HK-2 (cell line): ENCODE measurements at regions not wholly inside any gene's neighbourhood (a gene's known extent, or its start where the extent isn't known, plus 50 kb on each side); places are given as distances from the start of the nearest gene placed in this dataset.
"Not testable (repeated sequence)": the region's sequence is repeated elsewhere in the genome, so short reads cannot be mapped to it uniquely, and the experiment has no call there.

ENCODE experiments used
- DNase-seq: peaks from one replicate; pipeline ENCODE4 v3.0.0-alpha.2; 2018; ENCODE audit not compliant: unreplicated experiment

- DNase-seq, result no peak
Observed at GRCh38 chr10:81444242-81444929, 430.6 kb upstream of the NRG3 start.

- DNase-seq, result no peak
Observed at GRCh38 chr10:81450651-81451050, 424.3 kb upstream of the NRG3 start.

GRCh38 chr10:81472927-81473470 lies 402.0 kb upstream of the NRG3 start:
- no peak for DNase-seq

DNA sequence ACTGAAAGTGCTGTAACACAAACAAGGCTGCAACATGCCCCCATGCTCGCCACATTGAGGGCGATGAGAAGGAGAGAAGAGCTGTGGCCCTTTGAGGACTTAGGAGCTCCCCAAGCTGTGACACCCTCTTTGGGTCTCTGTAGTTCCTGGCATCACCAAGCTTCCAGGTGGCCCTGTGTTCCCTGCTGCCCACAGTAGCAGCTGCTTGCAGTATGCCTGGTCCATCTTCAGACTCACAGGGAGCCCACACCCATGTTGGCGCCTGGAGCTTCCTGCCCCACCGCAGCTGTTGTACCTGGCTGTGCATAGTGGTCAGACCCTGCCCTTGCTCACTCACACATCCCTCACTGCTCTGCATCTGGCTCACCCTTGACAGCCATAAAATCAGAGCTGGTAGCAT lies 401.2 kb upstream of the NRG3 start:
- no peak for DNase-seq

DNA sequence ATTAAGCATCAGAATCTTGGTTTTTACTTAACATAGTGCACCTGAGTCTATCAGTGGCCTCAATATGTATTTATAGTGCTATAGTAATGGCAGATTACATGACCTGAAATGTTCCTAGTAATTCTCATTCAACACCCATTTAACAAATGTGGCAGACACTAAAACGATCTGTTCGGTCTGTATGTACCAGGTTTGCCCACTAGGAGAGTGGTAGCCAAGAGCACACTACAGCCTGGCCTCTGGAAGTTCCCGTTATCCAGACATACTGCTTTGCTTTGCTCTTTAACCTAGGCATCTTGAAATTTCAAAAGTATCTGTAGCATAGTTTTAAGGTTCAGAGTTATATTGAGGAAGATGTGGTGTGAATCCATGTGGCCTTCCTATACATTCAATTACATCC lies 395.7 kb upstream of the NRG3 start:
- DNase-seq, result no peak

- DNase-seq, result no peak
Observed at GRCh38 chr10:81496626-81497025, 378.4 kb upstream of the NRG3 start.

GRCh38 chr10:81498011-81498551 lies 376.9 kb upstream of the NRG3 start:
- no peak for DNase-seq

GRCh38 chr10:81502677-81503359 lies 372.2 kb upstream of the NRG3 start:
- DNase-seq, result no peak

- not testable (repeated sequence) for DNase-seq
Observed at GRCh38 chr10:81505777-81506176, 369.2 kb upstream of the NRG3 start.

DNA sequence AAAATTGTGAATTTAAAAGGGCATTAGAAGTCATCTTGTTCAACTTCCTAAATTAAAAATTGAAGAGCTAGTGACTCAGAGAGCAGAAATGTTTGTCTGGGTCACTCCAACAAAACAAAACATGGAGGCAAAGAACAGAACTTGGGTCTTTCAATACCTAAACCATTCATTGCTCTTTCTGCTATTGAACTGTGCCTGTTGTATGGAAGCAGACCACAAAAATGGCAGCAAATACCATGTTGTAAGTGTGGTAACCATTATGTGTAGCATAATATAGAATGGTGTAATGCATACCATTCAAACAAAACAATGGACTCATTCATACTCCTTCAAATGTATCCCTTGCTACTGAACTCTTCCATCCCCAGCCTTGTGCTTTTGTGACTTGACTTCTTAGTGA lies 360.2 kb upstream of the NRG3 start:
- no peak for DNase-seq

DNA sequence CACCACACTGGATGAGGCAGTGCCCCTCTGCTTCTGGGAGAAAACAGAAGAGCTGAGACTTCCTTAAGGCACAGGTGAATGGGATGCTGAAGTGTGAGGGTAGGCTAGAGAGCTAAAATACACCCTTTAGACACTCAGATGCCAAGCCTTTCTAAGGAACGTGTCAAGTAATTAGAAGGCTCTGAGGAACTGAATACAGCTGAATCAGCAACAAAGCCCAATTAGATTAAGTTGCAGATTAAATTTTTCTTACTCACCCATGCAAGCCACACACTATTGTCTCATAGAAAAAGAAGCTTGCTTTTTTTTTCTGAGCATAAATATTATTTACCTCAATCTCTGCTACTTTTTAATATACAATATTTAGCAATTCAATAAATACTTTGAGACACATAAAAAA lies 354.3 kb upstream of the NRG3 start:
- DNase-seq, result no peak

GRCh38 chr10:81524467-81524866 lies 350.5 kb upstream of the NRG3 start:
- no peak for DNase-seq

DNA sequence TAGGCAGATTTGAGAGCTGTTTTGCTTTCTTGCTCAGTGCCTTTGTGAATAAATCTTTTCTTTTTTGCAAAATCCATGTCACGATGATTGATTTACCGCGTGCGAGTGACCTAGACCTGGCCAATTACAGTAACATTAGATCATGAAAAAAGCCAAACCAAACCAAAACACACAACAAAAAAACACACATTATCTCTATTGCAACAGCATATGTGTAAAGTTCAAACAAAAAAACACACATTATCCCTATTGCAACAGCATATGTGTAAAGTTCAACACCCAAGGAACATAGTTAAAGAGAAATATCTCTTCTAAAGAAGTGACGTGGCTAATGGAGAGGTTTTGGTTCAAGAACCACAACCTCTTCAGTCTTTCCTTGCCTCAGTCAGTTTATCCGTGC lies 342.6 kb upstream of the NRG3 start:
- DNase-seq, result no peak

GRCh38 chr10:81534991-81535390 lies 340.0 kb upstream of the NRG3 start:
- DNase-seq, result no peak

- DNase-seq, result no peak
Observed at GRCh38 chr10:81541517-81541916, 333.5 kb upstream of the NRG3 start.

DNA sequence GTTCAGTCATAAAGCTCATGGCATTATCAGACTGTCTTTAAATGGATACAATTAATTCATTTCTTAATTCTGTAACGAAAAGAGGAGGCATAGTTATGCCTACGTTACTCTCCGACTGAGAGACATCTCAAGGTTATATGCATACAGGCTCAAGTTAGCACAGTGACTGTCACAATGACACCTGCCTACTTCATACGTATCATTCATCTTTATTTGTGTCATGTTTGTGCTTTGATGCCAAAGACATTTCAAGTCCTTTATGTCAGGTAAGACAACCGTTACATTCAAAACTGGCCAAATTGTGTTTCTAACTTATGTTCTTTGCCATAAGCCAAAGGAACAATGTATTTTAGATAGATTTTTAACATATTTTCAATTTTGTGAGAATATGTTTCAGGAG lies 328.8 kb upstream of the NRG3 start:
- no peak for DNase-seq

DNA sequence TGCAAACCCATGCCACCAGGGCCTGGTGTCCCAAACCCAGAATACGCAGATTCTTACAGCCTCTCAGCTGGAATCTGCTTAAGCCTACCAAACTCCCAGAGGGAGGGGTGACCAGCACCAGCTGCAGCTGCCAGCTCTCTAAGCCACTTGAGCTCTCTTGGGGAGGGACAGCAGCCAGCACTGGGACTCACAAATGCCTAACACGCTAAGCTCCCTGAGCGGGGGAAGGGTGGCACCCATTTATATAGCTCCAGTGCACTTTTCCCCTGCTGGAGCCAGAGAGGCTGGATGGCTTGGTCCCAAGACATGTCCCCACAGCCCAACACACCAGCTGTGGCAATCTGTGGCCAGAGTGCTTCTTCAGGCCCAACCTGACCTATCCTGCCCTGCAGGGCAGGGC lies 326.8 kb upstream of the NRG3 start:
- no peak for DNase-seq

GRCh38 chr10:81564143-81564542 lies 310.9 kb upstream of the NRG3 start:
- no peak for DNase-seq

DNA sequence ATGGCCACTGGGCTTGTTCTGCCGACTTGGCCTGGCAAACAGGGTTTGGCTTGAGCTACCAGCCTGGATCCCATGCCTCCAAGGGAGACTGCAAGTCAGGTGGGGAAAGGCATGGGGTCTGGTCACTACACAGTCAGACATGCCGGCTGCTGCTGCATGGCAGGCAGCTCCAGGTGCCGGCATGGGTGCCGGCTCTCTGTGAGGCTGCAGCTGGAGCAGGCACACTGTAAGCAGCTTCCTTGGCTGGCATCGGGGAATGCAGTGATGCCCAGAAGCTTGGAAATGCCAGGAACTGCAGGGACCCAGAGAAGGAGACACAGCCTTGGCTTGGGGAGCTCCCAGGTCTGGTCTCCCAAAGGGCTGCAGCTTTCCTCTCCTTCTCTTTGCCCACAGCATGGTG lies 305.5 kb upstream of the NRG3 start:
- DNase-seq, result no peak

DNA sequence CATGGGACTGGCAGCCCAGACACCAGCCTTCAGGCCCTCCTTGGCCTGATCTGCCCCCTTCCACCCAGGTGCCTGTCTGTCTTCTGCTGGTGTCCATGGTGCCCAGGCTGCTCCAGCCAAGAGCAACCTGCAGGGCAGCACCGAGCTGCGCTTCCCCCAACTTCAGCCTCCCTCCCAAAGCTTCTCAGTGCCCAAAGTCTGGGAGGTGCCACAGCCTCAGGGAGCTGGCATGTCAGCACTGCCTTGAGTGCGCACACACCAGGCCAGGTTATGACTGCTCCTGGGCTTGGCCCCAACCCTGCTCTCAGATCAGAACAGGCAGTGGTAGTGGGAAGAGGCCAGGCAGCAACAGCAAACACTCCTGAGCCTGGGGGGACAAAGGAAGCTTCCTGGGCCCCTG lies 304.6 kb upstream of the NRG3 start:
- no peak for DNase-seq

- DNase-seq, result no peak
Observed at GRCh38 chr10:81570878-81571794, 303.9 kb upstream of the NRG3 start.

GRCh38 chr10:81575036-81575435 lies 300.0 kb upstream of the NRG3 start:
- DNase-seq, result no peak
